HL-60 (cell line): ENCODE measurements at regions not wholly inside any gene's neighbourhood (a gene's known extent, or its start where the extent isn't known, plus 50 kb on each side); places are given as distances from the start of the nearest gene placed in this dataset.

ENCODE experiments used
- CTCF ChIP-seq: IDR thresholded peaks from one replicate; pipeline ENCODE4 v1.5.1; 2011; ENCODE audit warnings: low read length, control low read depth, inconsistent platforms; ENCODE audit not compliant: insufficient read depth
- SPI1 ChIP-seq: IDR thresholded peaks from 2 replicates; pipeline ENCODE4 v1.6.1; 2012; ENCODE audit warnings: low read depth, mild to moderate bottlenecking, borderline replicate concordance

- TF ChIP-seq CTCF (no peak), SPI1 (no peak)
Measured at GRCh38 chr5:167295681-167296005, 995.8 kb upstream of the WWC1 start.
